Breast epithelium (tissue), 4 donors: ENCODE measurements at regions not wholly inside any gene's neighbourhood (a gene's known extent, or its start where the extent isn't known, plus 50 kb on each side); places are given as distances from the start of the nearest gene placed in this dataset.
A peak's percentile ranks its signal among the peaks of the same experiment; 100 is the strongest.

ENCODE experiments used
- DNase-seq, 2 donors: peaks; one replicate each; pipeline ENCODE4 v3.0.0-alpha.2; 2019; ENCODE audit warnings: low spot score in 2 of 2
- H3K27ac ChIP-seq, 2 donors: fragments of 200-600 bp; sonication (generic) in 1 of 2; one replicate each; pipeline ENCODE4 v1.5.1; 2016 to 2019; ENCODE audit warnings: mild to moderate bottlenecking in 1 of 2
- H3K27me3 ChIP-seq, 2 donors: fragments of 200-600 bp; sonication (generic) in 1 of 2; one replicate each; pipeline versions ENCODE4 v1.5.1 to v1.6.0; 2017 to 2019; ENCODE audit warnings: control low read depth in 1 of 2, mild to moderate bottlenecking in 1 of 2
- H3K36me3 ChIP-seq: fragments of 200-600 bp; one replicate; pipeline ENCODE4 v1.5.1; 2019
- H3K4me1 ChIP-seq, 2 donors: fragments of 200-600 bp; sonication (generic); one replicate each; pipeline ENCODE4 v1.5.1; 2016 to 2019; ENCODE audit warnings: control low read depth in 1 of 2
- H3K4me3 ChIP-seq, 3 donors: fragments of 200-600 bp; sonication (generic); 1 replicate in 2 of 3; 2 replicates in 1 of 3; pipeline ENCODE4 v1.5.1; 2016 to 2019; ENCODE audit warnings: mild to moderate bottlenecking in 3 of 3, moderate library complexity in 2 of 3
- H3K9me3 ChIP-seq, 2 donors: fragments of 200-600 bp; sonication (generic) in 1 of 2; one replicate each; pipeline ENCODE4 v1.5.1; 2016 to 2019; ENCODE audit warnings: control low read depth in 1 of 2
- CTCF ChIP-seq, 3 donors: fragments of 450-650 bp; IDR thresholded peaks; one replicate each; pipeline ENCODE4 v1.5.1; 2016 to 2017; ENCODE audit warnings: antibody characterized with exemption in 3 of 3, mild to moderate bottlenecking in 3 of 3, moderate library complexity in 3 of 3
- POLR2A ChIP-seq: fragments of 450-650 bp; IDR thresholded peaks from one replicate; pipeline ENCODE4 v1.6.1; 2016; ENCODE audit warnings: antibody characterized with exemption, mild to moderate bottlenecking, moderate library complexity
- POLR2AphosphoS5 ChIP-seq, 3 donors: sonication (generic); formaldehyde crosslinking; IDR thresholded peaks; one replicate each; pipeline ENCODE4 v1.6.1; 2017; ENCODE audit warnings: antibody characterized with exemption in 3 of 3
- intact Hi-C: fragments of 100-400 bp; cut with DNase I; formaldehyde crosslinking; loops from one replicate; pipeline ENCODE4 v1.15.1; 2023; ENCODE audit warnings: low total_unique reads

- peaks cover 6 to 16% of the 10 kb centered on the region in 2 donors for H3K4me1 ChIP-seq
- intact Hi-C loops = no loop called here
- peak overlapping the region in 1 of 3 donors; percentile 22 for H3K4me3 ChIP-seq
- no peaks in the 10 kb centered on the region for H3K36me3 ChIP-seq
- TF ChIP-seq POLR2A = no peak
- TF ChIP-seq POLR2AphosphoS5 (IDR thresholded peaks at IDR 0.05) = no peak
- TF ChIP-seq CTCF (IDR thresholded peaks at IDR 0.05) = no peak
- no peaks in the 10 kb centered on the region for H3K9me3 ChIP-seq
- DNase-seq = peak in 1 of 2 donors; percentile 42
- no peak overlapping the region for H3K27ac ChIP-seq
- no peaks in the 10 kb centered on the region for H3K27me3 ChIP-seq
These were observed 126.1 kb downstream of the SLC38A6 start for GRCh38 chr14:61106959-61107641.

- Histone ChIP-seq H3K4me3 (no peak overlapping the region), H3K36me3 (no peaks in the 10 kb centered on the region), H3K27ac (no peak overlapping the region), H3K27me3 (no peaks in the 10 kb centered on the region), H3K9me3 (no peaks in the 10 kb centered on the region), H3K4me1 (peaks cover 6 to 16% of the 10 kb centered on the region in 2 donors)
- no peak for DNase-seq
- TF ChIP-seq CTCF (IDR thresholded peaks at IDR 0.05) (no peak), POLR2A (no peak), POLR2AphosphoS5 (IDR thresholded peaks at IDR 0.05) (no peak)
- intact Hi-C loops = no loop called here
These were observed 125.4 kb downstream of the SLC38A6 start for GRCh38 chr14:61106271-61106958.

GRCh38 chr14:61104358-61104757 lies 123.3 kb downstream of the SLC38A6 start:
- Histone ChIP-seq H3K36me3 (no peaks in the 10 kb centered on the region), H3K27ac (peak overlapping the region in 1 of 2 donors; percentile 75), H3K4me1 (peaks cover 6 to 16% of the 10 kb centered on the region in 2 donors), H3K27me3 (no peaks in the 10 kb centered on the region), H3K9me3 (no peaks in the 10 kb centered on the region), H3K4me3 (no peak overlapping the region)
- DNase-seq = no peak
- intact Hi-C loops = no loop called here
- no peak for TF ChIP-seq CTCF (IDR thresholded peaks at IDR 0.05)
- no peak for TF ChIP-seq POLR2A
- TF ChIP-seq POLR2AphosphoS5 (IDR thresholded peaks at IDR 0.05) = no peak

- no peaks in the 10 kb centered on the region for H3K27me3 ChIP-seq
- H3K27ac ChIP-seq = peak overlapping the region; percentile 48 to 75
- no peaks in the 10 kb centered on the region for H3K9me3 ChIP-seq
- intact Hi-C loops = no loop called here
- no peaks in the 10 kb centered on the region for H3K36me3 ChIP-seq
- H3K4me3 ChIP-seq = no peak overlapping the region
- TF ChIP-seq CTCF (IDR thresholded peaks at IDR 0.05) (no peak), POLR2A (no peak)
- peaks cover 6 to 16% of the 10 kb centered on the region in 2 donors for H3K4me1 ChIP-seq
- DNase-seq = no peak
These were observed 122.7 kb downstream of the SLC38A6 start for GRCh38 chr14:61103541-61104339.
